Muscle of arm (tissue), 1 donor: ENCODE measurements at regions not wholly inside any gene's neighbourhood (a gene's known extent, or its start where the extent isn't known, plus 50 kb on each side); places are given as distances from the start of the nearest gene placed in this dataset.
"Not testable (repeated sequence)": the region's sequence is repeated elsewhere in the genome, so short reads cannot be mapped to it uniquely, and the experiment has no call there.

Source experiments
- DNase-seq: peaks from one replicate; pipeline ENCODE4 v3.0.0-alpha.2; 2013

- no peak for DNase-seq
Measured at GRCh38 chr3:191148131-191148530, 50.9 kb upstream of the OSTN start.

- no peak for DNase-seq
Measured at GRCh38 chr3:191143224-191143623, 55.8 kb upstream of the OSTN start.

GRCh38 chr3:191141728-191142127, 57.3 kb upstream of the OSTN start:
- DNase-seq, result no peak

- no peak for DNase-seq
Measured at GRCh38 chr3:191139736-191140135, 59.3 kb upstream of the OSTN start.

GRCh38 chr3:191138937-191139336, 60.1 kb upstream of the OSTN start:
- no peak for DNase-seq

- DNase-seq, result no peak
Measured at GRCh38 chr3:191137708-191138107, 61.3 kb upstream of the OSTN start.

- DNase-seq, result no peak
Measured at GRCh38 chr3:191136347-191136746, 62.7 kb upstream of the OSTN start.

- no peak for DNase-seq
Measured at GRCh38 chr3:191135175-191135574, 63.9 kb upstream of the OSTN start.

GRCh38 chr3:191133359-191133758, 65.7 kb upstream of the OSTN start:
- no peak for DNase-seq

GRCh38 chr3:191131305-191131704, 67.7 kb upstream of the OSTN start:
- DNase-seq, result no peak

- not testable (repeated sequence) for DNase-seq
Measured at GRCh38 chr3:191124891-191125290, 74.2 kb upstream of the OSTN start.

GRCh38 chr3:191123946-191124345, 75.1 kb upstream of the OSTN start:
- DNase-seq, result no peak

GRCh38 chr3:191123231-191123630, 75.8 kb upstream of the OSTN start:
- DNase-seq, result no peak

- peak; percentile 26 for DNase-seq
Measured at GRCh38 chr3:191120447-191121298, 78.4 kb upstream of the OSTN start.

GRCh38 chr3:191119415-191120295, 79.4 kb upstream of the OSTN start:
- no peak for DNase-seq

- DNase-seq, result no peak
Measured at GRCh38 chr3:191111722-191112121, 87.3 kb upstream of the OSTN start.

- no peak for DNase-seq
Measured at GRCh38 chr3:191105418-191105817, 93.6 kb upstream of the OSTN start.

- no peak for DNase-seq
Measured at GRCh38 chr3:191100516-191100915, 98.5 kb upstream of the OSTN start.

GRCh38 chr3:191094057-191094845, 104.8 kb upstream of the OSTN start:
- peak; percentile 61 for DNase-seq

GRCh38 chr3:191087391-191087790, 111.7 kb upstream of the OSTN start:
- DNase-seq, result no peak

GRCh38 chr3:191085091-191085490, 114.0 kb upstream of the OSTN start:
- no peak for DNase-seq

GRCh38 chr3:191078913-191079312, 120.1 kb upstream of the OSTN start:
- DNase-seq, result not testable (repeated sequence)
